ENCODE measurements at regions not wholly inside any gene's neighbourhood (a gene's known extent, or its start where the extent isn't known, plus 50 kb on each side); places are given as distances from the start of the nearest gene placed in this dataset.

DNA sequence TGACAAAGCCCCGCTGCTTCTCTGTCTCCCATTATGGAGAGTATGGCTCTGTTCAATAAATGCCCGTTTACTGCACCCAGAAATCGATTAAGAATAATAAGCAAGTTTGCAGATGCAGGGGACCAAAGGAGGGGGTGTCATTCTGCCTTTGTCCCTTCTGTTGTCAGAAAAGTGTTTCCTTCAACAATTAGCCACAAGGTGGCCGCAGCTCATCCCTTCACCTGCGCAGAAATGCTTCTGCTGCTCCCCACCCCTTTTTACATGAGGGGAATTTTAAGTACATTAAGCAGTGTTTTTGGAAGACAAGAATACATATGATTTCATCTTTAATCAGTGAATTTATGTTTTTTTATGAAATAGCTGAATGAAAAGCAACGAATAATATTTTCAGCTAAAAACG is 175.6 kb upstream of the ARX start:
- TF ChIP-seq, protein P1, sequence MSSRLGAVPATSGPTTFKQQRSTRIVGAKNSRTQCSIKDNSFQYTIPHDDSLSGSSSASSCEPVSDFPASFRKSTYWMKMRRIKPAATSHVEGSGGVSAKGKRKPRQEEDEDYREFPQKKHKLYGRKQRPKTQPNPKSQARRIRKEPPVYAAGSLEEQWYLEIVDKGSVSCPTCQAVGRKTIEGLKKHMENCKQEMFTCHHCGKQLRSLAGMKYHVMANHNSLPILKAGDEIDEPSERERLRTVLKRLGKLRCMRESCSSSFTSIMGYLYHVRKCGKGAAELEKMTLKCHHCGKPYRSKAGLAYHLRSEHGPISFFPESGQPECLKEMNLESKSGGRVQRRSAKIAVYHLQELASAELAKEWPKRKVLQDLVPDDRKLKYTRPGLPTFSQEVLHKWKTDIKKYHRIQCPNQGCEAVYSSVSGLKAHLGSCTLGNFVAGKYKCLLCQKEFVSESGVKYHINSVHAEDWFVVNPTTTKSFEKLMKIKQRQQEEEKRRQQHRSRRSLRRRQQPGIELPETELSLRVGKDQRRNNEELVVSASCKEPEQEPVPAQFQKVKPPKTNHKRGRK (tag; IDR thresholded peaks at IDR 0.05) = no peak
- TF ChIP-seq, protein P2, sequence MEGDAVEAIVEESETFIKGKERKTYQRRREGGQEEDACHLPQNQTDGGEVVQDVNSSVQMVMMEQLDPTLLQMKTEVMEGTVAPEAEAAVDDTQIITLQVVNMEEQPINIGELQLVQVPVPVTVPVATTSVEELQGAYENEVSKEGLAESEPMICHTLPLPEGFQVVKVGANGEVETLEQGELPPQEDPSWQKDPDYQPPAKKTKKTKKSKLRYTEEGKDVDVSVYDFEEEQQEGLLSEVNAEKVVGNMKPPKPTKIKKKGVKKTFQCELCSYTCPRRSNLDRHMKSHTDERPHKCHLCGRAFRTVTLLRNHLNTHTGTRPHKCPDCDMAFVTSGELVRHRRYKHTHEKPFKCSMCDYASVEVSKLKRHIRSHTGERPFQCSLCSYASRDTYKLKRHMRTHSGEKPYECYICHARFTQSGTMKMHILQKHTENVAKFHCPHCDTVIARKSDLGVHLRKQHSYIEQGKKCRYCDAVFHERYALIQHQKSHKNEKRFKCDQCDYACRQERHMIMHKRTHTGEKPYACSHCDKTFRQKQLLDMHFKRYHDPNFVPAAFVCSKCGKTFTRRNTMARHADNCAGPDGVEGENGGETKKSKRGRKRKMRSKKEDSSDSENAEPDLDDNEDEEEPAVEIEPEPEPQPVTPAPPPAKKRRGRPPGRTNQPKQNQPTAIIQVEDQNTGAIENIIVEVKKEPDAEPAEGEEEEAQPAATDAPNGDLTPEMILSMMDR (IDR thresholded peaks at IDR 0.05 in 2 of 3, conservative IDR thresholded peaks at IDR 0.05 in 1 of 3; ENCODE audit: insufficient read depth in 2 of 3, low read depth in 1 of 3, low read length in 3 of 3) = peak in 2 of 3 experiments; percentile 15 to 25; a peak in 1 of 6 replicates
- TF ChIP-seq, protein P3, sequence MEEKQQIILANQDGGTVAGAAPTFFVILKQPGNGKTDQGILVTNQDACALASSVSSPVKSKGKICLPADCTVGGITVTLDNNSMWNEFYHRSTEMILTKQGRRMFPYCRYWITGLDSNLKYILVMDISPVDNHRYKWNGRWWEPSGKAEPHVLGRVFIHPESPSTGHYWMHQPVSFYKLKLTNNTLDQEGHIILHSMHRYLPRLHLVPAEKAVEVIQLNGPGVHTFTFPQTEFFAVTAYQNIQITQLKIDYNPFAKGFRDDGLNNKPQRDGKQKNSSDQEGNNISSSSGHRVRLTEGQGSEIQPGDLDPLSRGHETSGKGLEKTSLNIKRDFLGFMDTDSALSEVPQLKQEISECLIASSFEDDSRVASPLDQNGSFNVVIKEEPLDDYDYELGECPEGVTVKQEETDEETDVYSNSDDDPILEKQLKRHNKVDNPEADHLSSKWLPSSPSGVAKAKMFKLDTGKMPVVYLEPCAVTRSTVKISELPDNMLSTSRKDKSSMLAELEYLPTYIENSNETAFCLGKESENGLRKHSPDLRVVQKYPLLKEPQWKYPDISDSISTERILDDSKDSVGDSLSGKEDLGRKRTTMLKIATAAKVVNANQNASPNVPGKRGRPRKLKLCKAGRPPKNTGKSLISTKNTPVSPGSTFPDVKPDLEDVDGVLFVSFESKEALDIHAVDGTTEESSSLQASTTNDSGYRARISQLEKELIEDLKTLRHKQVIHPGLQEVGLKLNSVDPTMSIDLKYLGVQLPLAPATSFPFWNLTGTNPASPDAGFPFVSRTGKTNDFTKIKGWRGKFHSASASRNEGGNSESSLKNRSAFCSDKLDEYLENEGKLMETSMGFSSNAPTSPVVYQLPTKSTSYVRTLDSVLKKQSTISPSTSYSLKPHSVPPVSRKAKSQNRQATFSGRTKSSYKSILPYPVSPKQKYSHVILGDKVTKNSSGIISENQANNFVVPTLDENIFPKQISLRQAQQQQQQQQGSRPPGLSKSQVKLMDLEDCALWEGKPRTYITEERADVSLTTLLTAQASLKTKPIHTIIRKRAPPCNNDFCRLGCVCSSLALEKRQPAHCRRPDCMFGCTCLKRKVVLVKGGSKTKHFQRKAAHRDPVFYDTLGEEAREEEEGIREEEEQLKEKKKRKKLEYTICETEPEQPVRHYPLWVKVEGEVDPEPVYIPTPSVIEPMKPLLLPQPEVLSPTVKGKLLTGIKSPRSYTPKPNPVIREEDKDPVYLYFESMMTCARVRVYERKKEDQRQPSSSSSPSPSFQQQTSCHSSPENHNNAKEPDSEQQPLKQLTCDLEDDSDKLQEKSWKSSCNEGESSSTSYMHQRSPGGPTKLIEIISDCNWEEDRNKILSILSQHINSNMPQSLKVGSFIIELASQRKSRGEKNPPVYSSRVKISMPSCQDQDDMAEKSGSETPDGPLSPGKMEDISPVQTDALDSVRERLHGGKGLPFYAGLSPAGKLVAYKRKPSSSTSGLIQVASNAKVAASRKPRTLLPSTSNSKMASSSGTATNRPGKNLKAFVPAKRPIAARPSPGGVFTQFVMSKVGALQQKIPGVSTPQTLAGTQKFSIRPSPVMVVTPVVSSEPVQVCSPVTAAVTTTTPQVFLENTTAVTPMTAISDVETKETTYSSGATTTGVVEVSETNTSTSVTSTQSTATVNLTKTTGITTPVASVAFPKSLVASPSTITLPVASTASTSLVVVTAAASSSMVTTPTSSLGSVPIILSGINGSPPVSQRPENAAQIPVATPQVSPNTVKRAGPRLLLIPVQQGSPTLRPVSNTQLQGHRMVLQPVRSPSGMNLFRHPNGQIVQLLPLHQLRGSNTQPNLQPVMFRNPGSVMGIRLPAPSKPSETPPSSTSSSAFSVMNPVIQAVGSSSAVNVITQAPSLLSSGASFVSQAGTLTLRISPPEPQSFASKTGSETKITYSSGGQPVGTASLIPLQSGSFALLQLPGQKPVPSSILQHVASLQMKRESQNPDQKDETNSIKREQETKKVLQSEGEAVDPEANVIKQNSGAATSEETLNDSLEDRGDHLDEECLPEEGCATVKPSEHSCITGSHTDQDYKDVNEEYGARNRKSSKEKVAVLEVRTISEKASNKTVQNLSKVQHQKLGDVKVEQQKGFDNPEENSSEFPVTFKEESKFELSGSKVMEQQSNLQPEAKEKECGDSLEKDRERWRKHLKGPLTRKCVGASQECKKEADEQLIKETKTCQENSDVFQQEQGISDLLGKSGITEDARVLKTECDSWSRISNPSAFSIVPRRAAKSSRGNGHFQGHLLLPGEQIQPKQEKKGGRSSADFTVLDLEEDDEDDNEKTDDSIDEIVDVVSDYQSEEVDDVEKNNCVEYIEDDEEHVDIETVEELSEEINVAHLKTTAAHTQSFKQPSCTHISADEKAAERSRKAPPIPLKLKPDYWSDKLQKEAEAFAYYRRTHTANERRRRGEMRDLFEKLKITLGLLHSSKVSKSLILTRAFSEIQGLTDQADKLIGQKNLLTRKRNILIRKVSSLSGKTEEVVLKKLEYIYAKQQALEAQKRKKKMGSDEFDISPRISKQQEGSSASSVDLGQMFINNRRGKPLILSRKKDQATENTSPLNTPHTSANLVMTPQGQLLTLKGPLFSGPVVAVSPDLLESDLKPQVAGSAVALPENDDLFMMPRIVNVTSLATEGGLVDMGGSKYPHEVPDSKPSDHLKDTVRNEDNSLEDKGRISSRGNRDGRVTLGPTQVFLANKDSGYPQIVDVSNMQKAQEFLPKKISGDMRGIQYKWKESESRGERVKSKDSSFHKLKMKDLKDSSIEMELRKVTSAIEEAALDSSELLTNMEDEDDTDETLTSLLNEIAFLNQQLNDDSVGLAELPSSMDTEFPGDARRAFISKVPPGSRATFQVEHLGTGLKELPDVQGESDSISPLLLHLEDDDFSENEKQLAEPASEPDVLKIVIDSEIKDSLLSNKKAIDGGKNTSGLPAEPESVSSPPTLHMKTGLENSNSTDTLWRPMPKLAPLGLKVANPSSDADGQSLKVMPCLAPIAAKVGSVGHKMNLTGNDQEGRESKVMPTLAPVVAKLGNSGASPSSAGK (IDR thresholded peaks at IDR 0.05) = no peak
- TF ChIP-seq, protein P4, sequence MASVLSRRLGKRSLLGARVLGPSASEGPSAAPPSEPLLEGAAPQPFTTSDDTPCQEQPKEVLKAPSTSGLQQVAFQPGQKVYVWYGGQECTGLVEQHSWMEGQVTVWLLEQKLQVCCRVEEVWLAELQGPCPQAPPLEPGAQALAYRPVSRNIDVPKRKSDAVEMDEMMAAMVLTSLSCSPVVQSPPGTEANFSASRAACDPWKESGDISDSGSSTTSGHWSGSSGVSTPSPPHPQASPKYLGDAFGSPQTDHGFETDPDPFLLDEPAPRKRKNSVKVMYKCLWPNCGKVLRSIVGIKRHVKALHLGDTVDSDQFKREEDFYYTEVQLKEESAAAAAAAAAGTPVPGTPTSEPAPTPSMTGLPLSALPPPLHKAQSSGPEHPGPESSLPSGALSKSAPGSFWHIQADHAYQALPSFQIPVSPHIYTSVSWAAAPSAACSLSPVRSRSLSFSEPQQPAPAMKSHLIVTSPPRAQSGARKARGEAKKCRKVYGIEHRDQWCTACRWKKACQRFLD (CRISPR knock-in tag; IDR thresholded peaks at IDR 0.05) = no peak
